NCI-H345 treated with DMSO at 0.1 percent for 48 hours (cell line): ENCODE measurements at regions not wholly inside any gene's neighbourhood (a gene's known extent, or its start where the extent isn't known, plus 50 kb on each side); places are given as distances from the start of the nearest gene placed in this dataset.

Source experiments
- DNase-seq: peaks from one replicate; lab custom pipeline; 2025; ENCODE audit not compliant: unreplicated experiment; lab: John Stamatoyannopoulos, UW

DNA sequence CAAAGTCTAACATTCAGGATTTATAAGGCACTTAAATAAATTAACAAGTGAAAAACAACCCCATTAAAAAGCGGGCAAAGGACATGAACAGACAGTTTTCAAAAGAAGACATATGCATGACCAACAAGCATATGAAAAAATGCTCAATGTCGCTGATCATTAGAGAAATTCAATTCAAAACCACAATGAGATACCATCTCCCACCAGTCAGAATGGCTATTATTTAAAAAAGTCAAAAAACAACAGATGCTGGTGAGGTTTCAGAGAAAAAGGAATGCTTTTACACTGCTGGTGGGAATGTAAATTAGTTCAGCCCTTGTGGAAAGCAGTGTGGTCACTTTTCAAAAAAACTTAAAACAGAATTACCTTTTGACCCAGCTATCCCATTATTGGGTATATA is 60.7 kb upstream of the BDKRB2 start:
- no peak for DNase-seq

DNA sequence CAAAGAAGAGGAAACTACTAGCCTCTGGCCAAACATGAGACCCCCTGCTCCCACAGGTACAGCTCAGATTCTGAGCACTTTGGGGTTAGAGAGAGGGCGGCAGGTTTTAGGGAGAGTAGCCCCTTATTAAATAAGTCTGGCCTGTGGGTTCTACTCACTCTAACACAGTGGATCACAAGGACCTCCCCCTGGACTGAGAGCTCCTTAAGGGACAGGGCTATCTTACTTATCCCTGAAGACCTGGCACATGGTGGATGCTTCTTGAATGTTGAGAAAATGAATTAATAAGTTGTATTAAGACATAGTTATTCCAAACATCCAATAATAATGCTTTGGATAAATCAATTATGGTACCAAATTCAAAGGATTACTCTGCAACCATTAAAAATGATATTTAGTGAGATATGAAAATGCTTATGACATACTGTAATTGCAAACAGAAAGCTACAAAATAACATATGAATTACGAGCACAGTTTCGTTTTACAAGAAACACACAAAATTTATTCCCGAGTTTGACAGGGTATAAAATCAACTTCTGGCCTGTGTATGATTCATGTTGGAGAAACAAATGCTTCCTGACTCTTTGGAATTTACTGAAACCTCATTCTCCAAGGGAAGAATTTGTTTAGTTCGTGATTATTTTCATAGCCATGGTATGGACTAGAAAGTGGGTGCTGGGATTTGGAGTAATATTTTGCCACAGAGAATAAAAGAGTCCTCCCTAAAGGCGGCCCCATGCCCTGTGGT is 59.3 kb upstream of the BDKRB2 start:
- DNase-seq: no peak

DNA sequence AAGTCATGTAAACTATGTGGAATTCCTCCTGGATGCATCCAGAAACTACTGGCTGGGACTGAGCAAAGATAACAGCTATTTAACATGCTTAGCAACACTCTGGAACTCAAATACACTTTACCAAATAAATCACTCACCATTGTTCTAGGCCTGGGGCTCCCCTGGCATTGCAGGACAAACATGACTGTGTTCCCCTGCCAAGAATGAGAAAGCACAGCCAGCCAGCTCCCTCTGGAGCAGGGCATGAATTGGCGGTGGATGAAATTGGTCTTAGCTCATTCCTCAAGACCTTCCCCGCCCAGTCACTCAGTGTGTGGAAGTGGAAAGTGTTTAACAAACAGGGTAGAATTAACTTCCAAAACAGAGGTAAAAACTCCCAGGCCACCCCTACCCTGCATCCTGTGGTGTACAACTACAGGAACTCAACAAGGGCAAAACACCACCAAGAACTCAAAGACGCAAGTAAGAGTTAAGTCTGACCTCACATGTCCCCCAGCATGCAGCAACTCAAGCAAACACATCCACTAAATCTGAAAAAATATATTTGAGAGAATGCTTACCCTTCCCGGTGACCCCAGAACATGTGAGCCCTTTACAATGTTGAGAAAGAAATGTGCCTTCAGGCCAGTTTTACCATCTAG is 58.4 kb upstream of the BDKRB2 start:
- DNase-seq: peak; percentile 11

DNA sequence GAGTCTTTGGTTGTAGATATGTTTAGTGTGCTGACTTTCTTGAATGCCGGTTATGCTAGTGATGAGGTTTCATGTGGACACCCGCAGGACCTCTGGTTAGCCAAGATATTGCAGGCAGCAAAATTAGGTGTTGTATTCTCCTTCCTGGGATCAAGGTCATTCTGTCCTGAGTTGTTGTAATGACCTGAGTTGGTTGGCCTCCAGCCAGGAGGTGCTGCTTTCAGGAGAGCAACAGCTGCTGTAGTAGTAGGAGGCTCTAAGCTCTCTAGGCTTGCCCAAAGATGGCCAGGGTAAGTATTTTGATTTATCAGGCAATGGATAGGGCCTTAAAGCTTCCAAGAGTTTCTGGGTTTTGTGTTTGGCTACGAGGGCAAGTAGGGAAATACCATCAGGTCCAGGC is 56.0 kb upstream of the BDKRB2 start:
- no peak for DNase-seq

DNA sequence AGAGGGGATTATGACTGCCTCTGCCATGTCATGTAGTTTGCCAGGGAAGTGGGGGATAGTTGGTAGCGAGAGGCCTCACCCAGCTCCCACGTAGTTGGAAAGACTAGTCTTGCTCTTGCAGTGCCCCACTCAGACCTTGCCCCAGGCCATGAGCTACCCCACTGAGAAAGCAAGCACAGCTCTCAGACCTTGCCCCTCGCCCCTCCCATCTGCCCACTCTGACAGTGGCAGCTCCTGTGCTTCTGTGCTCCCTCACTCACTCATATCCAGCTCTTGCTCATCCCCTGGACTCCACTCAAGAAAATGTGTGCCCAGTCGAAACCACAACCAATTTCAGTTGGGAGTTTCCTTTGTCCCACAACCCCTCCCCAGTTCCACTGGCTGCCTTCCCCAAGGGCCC is 55.5 kb upstream of the BDKRB2 start:
- DNase-seq: no peak

DNA sequence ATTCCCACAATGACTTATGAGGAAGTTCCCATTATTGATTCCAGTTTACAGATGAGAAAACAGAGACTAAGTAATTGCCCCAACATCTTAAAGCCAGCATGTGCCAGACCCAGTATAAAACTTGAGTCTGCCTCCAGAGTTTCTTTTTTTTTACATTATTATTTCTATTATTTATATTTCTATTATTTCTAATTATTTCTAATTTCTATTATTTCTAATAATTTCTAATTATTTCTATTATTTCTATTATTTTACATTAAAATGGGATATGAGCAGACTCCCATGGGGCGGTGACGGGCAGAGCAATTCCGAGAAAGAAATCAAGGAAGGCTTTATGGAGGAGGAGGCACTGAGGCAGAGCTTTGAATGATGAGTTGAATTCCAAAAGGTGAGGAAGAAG is 54.4 kb upstream of the BDKRB2 start:
- DNase-seq: no peak

DNA sequence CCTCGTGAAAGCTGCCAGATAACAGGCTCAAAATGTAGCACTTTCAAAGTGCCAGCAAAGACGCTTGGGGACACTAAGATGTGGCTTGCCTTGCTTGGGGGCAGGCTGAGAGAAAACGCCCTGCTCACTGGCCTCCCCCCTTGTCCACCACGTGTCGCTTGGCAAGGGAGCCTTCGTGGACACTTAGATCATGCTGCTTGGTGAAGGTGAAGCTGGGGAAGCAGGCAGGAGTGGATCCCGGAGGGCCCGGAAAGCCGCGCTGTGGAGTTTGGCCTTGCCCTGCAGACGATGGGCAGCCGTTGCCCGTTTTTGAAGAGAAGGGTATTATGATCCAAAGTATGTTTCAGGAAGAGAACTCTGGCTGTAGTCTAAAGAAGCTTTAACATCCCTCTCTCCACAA is 53.4 kb upstream of the BDKRB2 start:
- no peak for DNase-seq

DNA sequence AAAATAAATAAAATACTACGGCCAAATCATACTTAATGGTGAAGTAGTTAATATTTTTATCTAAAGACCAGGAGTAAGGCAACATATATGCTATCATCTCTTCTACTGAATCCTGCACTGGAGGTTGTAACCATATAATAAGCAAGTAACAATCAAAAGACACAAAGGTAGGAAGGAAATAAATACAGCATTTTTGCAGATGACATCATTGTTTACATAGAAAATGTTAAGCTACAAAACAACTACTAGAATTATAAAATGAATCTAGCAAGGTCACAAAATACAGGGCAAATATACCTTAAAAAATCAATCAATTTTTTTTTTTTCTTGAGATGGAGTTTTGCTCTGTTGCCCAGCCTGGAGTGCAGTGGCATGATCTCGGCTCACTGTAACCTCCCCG is 51.6 kb upstream of the BDKRB2 start:
- no peak for DNase-seq
